Mesenchymal stem cell (in vitro differentiated cells and primary cell): ENCODE measurements at regions not wholly inside any gene's neighbourhood (a gene's known extent, or its start where the extent isn't known, plus 50 kb on each side); places are given as distances from the start of the nearest gene placed in this dataset.

Experiments
- DNase-seq: peaks from one replicate; pipeline ENCODE4 v3.0.0-alpha.2; 2013
- H2AFZ ChIP-seq: one replicate; pipeline ENCODE4 v1.6.1; 2013; ENCODE audit warnings: low read depth, mild to moderate bottlenecking, control low read depth, inconsistent platforms, low read length, moderate library complexity
- H2AK5ac ChIP-seq: 2 replicates; pipeline ENCODE4 v1.6.1; 2013; ENCODE audit warnings: low read length, moderate library complexity, mild to moderate bottlenecking, inconsistent platforms; ENCODE audit not compliant: severe bottlenecking
- H2BK120ac ChIP-seq: one replicate; pipeline ENCODE4 v1.6.1; 2013; ENCODE audit warnings: low read depth, mild to moderate bottlenecking, inconsistent platforms, low read length, moderate library complexity
- H2BK12ac ChIP-seq, 2 experiments: one replicate each; pipeline ENCODE4 v1.6.1; 2013; ENCODE audit warnings: inconsistent platforms in 2 of 2, low read length in 2 of 2, mild to moderate bottlenecking in 2 of 2, moderate library complexity in 2 of 2, control low read depth in 1 of 2
- H2BK15ac ChIP-seq: one replicate; pipeline ENCODE4 v1.6.1; 2013; ENCODE audit warnings: mild to moderate bottlenecking, low read depth, inconsistent platforms; ENCODE audit not compliant: poor library complexity, severe bottlenecking
- H2BK5ac ChIP-seq: 2 replicates; pipeline ENCODE4 v1.6.1; 2013; ENCODE audit warnings: low read depth, mild to moderate bottlenecking, low read length, control low read depth, inconsistent platforms; ENCODE audit not compliant: poor library complexity, severe bottlenecking
- H3K14ac ChIP-seq, 2 experiments: one replicate each; pipeline ENCODE4 v1.6.1; 2013; ENCODE audit warnings: inconsistent platforms in 2 of 2, low read length in 2 of 2, control low read depth in 1 of 2, mild to moderate bottlenecking in 1 of 2, moderate library complexity in 1 of 2
- H3K18ac ChIP-seq, 2 experiments: one replicate each; pipeline ENCODE4 v1.6.1; 2013; ENCODE audit warnings: inconsistent platforms in 2 of 2, low read length in 2 of 2, control low read depth in 1 of 2, low read depth in 1 of 2, mild to moderate bottlenecking in 1 of 2
- H3K23ac ChIP-seq, 2 experiments: one replicate each; pipeline ENCODE4 v1.6.1; 2013; ENCODE audit warnings: inconsistent platforms in 2 of 2, low read length in 2 of 2, mild to moderate bottlenecking in 2 of 2, moderate library complexity in 2 of 2, control low read depth in 1 of 2
- H3K27ac ChIP-seq: 2 replicates; pipeline ENCODE4 v1.5.1; 2013; ENCODE audit warnings: mild to moderate bottlenecking, moderate library complexity, low read length, control low read depth, inconsistent platforms; ENCODE audit not compliant: poor library complexity, severe bottlenecking
- H3K27me3 ChIP-seq, 2 experiments: 2 replicates each; pipeline versions ENCODE4 v1.6.1 to v1.7.0; 2013; ENCODE audit warnings: low read length in 2 of 2, mild to moderate bottlenecking in 2 of 2, moderate library complexity in 2 of 2, control low read depth in 1 of 2, inconsistent platforms in 1 of 2; ENCODE audit not compliant: control insufficient read depth in 1 of 2, insufficient read depth in 1 of 2
- H3K36me3 ChIP-seq, 2 experiments: 2 replicates each; pipeline versions ENCODE4 v1.6.1 to v1.7.0; 2013; ENCODE audit warnings: low read length in 2 of 2, control low read depth in 1 of 2, inconsistent platforms in 1 of 2, low read depth in 1 of 2, mild to moderate bottlenecking in 1 of 2; ENCODE audit not compliant: insufficient read depth in 2 of 2, control insufficient read depth in 1 of 2
- H3K4ac ChIP-seq, 2 experiments: one replicate each; pipeline ENCODE4 v1.6.1; 2013; ENCODE audit warnings: inconsistent platforms in 2 of 2, low read length in 2 of 2, mild to moderate bottlenecking in 2 of 2, moderate library complexity in 2 of 2, control low read depth in 1 of 2, low read depth in 1 of 2
- H3K4me1 ChIP-seq: 2 replicates; pipeline ENCODE4 v1.6.1; 2013; ENCODE audit warnings: low read depth, low read length, control low read depth; ENCODE audit not compliant: control insufficient read depth, insufficient read depth
- H3K4me2 ChIP-seq: 2 replicates; pipeline ENCODE4 v1.6.1; 2013; ENCODE audit warnings: low read length, mild to moderate bottlenecking, inconsistent platforms; ENCODE audit not compliant: poor library complexity, severe bottlenecking
- H3K4me3 ChIP-seq, 2 experiments: 2 replicates each; pipeline versions ENCODE4 v1.5.1 to v1.7.0; 2013; ENCODE audit warnings: low read length in 2 of 2, mild to moderate bottlenecking in 2 of 2, control low read depth in 1 of 2, low read depth in 1 of 2; ENCODE audit not compliant: insufficient read depth in 1 of 2
- H3K79me1 ChIP-seq: replicated peaks from 2 replicates; pipeline ENCODE4 v1.6.1; 2013; ENCODE audit warnings: mild to moderate bottlenecking, control low read depth, low read length, inconsistent platforms; ENCODE audit not compliant: poor library complexity, severe bottlenecking
- H3K9ac ChIP-seq: 2 replicates; pipeline ENCODE4 v1.7.0; 2013; ENCODE audit warnings: mild to moderate bottlenecking, low read length, moderate library complexity
- H3K9me3 ChIP-seq: 2 replicates; pipeline ENCODE4 v1.7.0; 2013; ENCODE audit warnings: mild to moderate bottlenecking, low read length; ENCODE audit not compliant: control insufficient read depth
- H4K8ac ChIP-seq: one replicate; pipeline ENCODE4 v1.6.1; 2013; ENCODE audit warnings: inconsistent platforms, mild to moderate bottlenecking, low read length, moderate library complexity
- H4K91ac ChIP-seq: one replicate; pipeline ENCODE4 v1.6.1; 2013; ENCODE audit warnings: mild to moderate bottlenecking, low read length, inconsistent platforms
- WGBS: methylation state at CpG from one replicate; pipeline ENCODE4 v1.1.7; 2013; ENCODE audit warnings: mixed read lengths; 5-methylcytosine and 5-hydroxymethylcytosine counted together

DNA sequence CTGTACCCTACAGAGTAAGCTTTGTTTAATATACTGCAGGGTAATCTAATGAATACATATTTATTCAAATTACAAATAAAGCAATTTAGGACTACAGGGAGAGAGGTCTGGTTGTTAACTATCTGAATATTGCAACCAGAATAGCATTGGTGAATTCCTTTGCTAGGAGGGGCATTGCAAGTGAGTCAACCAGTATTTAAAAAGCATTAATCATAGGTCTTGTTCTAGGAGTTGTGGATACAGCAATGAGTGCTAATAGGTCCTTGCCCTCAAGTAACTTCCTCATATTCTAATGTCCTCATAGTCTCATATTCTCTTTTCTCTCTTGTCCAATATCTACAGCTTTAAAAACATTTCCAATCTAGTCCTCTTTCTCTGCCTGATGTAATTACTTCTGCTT is 531.4 kb downstream of the CDH11 start:
- Histone ChIP-seq H3K23ac (no peak overlapping the region), H2BK120ac (no peak overlapping the region), H3K4me1 (no peaks in the 10 kb centered on the region), H2BK12ac (no peak overlapping the region), H2BK5ac (no peak overlapping the region), H3K9ac (peak overlapping the region; percentile 58), H3K36me3 (no peaks in the 10 kb centered on the region), H2AFZ (no peak overlapping the region), H2AK5ac (no peak overlapping the region), H3K4me3 (no peak overlapping the region), H3K79me1 (no peaks in the 10 kb centered on the region), H3K27ac (no peak overlapping the region), H2BK15ac (no peak overlapping the region), H4K8ac (no peak overlapping the region), H3K14ac (no peak overlapping the region), H3K27me3 (no peaks in the 10 kb centered on the region), H3K4ac (no peak overlapping the region), H4K91ac (no peak overlapping the region), H3K18ac (no peak overlapping the region), H3K9me3 (peaks cover 10% of the 10 kb centered on the region), H3K4me2 (no peak overlapping the region)
- DNase-seq: peak; percentile 7

DNA sequence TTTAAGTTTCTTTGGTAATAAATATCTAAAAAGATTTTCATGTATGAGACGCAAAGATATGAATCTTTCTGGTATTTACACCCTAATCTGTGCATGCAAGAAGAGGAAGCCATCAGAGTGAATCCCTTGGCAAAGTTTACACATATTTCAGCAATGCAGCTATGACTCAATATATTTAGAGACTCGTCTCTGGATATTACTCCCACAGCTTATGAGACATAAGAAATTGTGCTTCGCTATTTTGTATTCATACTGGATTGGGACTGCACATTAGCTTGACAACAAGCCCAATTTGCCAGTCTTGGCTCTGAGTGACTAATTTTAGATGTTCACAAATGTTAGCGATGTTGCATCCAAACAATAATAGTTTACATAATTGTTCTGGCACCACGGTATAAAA is 532.0 kb downstream of the CDH11 start:
- H4K91ac ChIP-seq: no peak overlapping the region
- WGBS: 48% methylated on average over 3 of the region's 5 CpGs
- no peaks in the 10 kb centered on the region for H3K36me3 ChIP-seq

DNA sequence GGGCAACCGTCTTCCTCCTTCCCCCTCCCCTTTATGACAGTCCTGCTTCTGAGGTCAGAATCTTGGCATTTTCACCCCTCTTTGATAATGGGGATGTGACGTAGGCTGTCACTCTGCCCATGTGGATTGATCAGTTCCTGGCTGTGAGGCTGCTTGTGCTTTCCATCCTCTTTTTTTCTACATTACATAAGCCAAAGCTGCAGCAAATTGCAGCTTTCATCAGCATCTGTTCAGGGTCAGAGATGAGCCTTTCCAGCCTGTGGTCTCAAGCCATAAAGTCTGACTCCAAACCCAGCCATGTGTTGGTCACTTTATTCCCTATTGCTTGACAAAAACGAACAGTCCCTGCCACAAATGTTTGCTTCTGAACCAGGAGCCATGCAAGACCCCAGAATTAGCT is 535.1 kb downstream of the CDH11 start:
- 18% methylated on average over 2 of the region's 3 CpGs for WGBS
- H3K36me3 ChIP-seq: no peaks in the 10 kb centered on the region
- no peak overlapping the region for H3K4me2 ChIP-seq
- H2BK12ac ChIP-seq: no peak overlapping the region
- H3K9ac ChIP-seq: no peak overlapping the region
- H2BK15ac ChIP-seq: no peak overlapping the region
- DNase-seq: peak; percentile 18
- no peak overlapping the region for H3K14ac ChIP-seq
- no peak overlapping the region for H4K91ac ChIP-seq
- H3K27ac ChIP-seq: no peak overlapping the region
- H3K4ac ChIP-seq: no peak overlapping the region
- H3K4me1 ChIP-seq: no peaks in the 10 kb centered on the region
- no peak overlapping the region for H2BK5ac ChIP-seq
- H4K8ac ChIP-seq: no peak overlapping the region
- H3K79me1 ChIP-seq: no peaks in the 10 kb centered on the region
- H3K9me3 ChIP-seq: peaks cover 10% of the 10 kb centered on the region
- no peak overlapping the region for H2BK120ac ChIP-seq
- H3K23ac ChIP-seq: no peak overlapping the region
- no peak overlapping the region for H2AFZ ChIP-seq
- H3K18ac ChIP-seq: peak overlapping the region in 1 of 2 experiments; percentile 54
- no peak overlapping the region for H3K4me3 ChIP-seq
- no peak overlapping the region for H2AK5ac ChIP-seq
- H3K27me3 ChIP-seq: no peaks in the 10 kb centered on the region

More for the DNA sequence above, 532.0 kb downstream of the CDH11 start:
- Histone ChIP-seq H3K23ac (no peak overlapping the region), H2AK5ac (no peak overlapping the region), H3K4me1 (no peaks in the 10 kb centered on the region), H2BK15ac (no peak overlapping the region), H3K4me3 (no peak overlapping the region), H3K79me1 (no peaks in the 10 kb centered on the region), H3K14ac (no peak overlapping the region), H2BK5ac (no peak overlapping the region), H4K8ac (no peak overlapping the region), H3K27me3 (no peaks in the 10 kb centered on the region), H2BK120ac (no peak overlapping the region), H2BK12ac (no peak overlapping the region), H3K9ac (peak overlapping the region; percentile 58), H3K9me3 (peaks cover 10% of the 10 kb centered on the region), H3K27ac (no peak overlapping the region), H3K4ac (no peak overlapping the region), H2AFZ (no peak overlapping the region), H3K4me2 (no peak overlapping the region), H3K18ac (no peak overlapping the region)
- peak; percentile 59 for DNase-seq

DNA sequence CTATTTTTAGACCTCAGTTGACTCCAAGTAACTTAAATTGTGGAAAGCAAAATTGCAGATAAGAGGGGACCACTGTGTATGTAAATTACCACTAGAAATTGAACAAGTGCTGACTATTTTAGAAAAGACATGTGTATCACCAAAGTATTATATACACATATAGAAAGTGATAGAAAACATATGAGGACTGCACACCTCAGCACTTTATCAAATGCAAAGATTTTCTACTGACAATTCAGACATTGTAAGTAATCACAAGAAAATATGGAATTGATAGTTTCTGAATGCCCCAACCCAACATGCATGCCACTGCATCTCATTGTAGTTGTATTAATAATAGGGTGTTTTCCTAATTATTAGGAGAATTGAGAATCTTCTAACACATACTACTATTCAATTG is 536.5 kb downstream of the CDH11 start:
- no peak overlapping the region for H2BK5ac ChIP-seq

More for the DNA sequence above, 536.5 kb downstream of the CDH11 start:
- no peak overlapping the region for H4K8ac ChIP-seq
- H3K4ac ChIP-seq: no peak overlapping the region
- no peak overlapping the region for H3K27ac ChIP-seq
- no peak overlapping the region for H3K4me2 ChIP-seq
- H4K91ac ChIP-seq: no peak overlapping the region
- no peak overlapping the region for H3K4me3 ChIP-seq
- no peaks in the 10 kb centered on the region for H3K4me1 ChIP-seq
- H3K36me3 ChIP-seq: no peaks in the 10 kb centered on the region
- no peaks in the 10 kb centered on the region for H3K27me3 ChIP-seq
- H2BK120ac ChIP-seq: no peak overlapping the region
- no peak overlapping the region for H3K18ac ChIP-seq
- H3K79me1 ChIP-seq: no peaks in the 10 kb centered on the region
- no peak overlapping the region for H3K9ac ChIP-seq
- no peak overlapping the region for H2BK15ac ChIP-seq
- H3K14ac ChIP-seq: no peak overlapping the region
- no peaks in the 10 kb centered on the region for H3K9me3 ChIP-seq
- no peak overlapping the region for H3K23ac ChIP-seq
- no peak overlapping the region for H2BK12ac ChIP-seq
- no peak overlapping the region for H2AFZ ChIP-seq
- no peak overlapping the region for H2AK5ac ChIP-seq
- no peak for DNase-seq
